ENCODE measurements at regions not wholly inside any gene's neighbourhood (a gene's known extent, or its start where the extent isn't known, plus 50 kb on each side); places are given as distances from the start of the nearest gene placed in this dataset.
A peak's percentile ranks its signal among the peaks of the same experiment; 100 is the strongest.

DNA sequence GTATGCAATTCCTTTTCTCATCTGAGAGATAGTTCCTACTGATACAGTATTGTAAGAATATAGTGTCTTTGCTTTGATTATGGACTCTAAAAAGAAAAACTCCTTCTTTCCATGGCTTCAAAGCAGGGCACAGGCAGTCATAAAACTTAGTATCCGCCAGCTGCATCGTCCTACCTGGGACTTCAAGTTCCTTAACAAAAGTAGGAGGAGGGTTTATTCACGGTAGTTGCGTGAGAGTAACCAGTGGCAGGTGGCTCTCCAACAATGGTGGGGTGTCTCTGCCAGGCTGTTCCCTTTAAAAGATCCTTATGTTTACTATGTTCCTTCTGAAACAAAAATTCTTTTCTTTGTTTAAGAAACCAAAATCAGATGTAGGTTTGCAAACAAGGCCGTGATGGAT, 173.5 kb upstream of the DMAC1 start:
- no peak overlapping the region for H3K4me3 Mint-ChIP-seq

DNA sequence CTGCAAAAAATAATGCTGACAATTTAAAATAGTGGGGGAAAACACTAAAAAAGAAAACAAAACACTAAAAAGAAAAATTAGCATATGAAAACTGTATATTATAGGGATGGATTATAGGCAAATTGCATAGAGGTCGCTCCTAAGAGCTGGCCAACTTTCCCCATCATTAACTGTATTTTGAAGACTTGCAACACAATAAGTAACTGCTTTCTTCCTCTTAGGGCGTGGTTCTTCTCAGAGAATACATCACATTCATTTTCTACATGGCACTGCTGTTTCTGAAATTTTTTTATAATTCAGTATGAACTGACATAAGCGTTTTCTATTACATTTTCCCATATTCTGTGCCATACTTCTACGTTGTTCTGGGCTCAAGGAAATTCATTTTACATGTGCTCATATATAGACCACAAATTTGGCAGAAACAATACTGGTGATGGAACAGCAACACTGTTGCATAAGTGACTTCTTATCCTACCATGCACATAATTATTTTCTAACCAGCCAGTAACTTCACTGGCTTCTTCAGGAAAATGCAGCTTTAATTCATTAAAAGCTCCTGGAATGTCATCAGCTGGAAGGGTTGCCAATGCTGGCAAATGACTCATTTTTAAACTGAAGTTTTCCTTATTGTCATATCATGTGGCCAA, 171.2 kb upstream of the DMAC1 start:
- peaks cover 53 to 68% of the 10 kb centered on the region in 2 donors for H3K4me1 ChIP-seq (ENCODE audit: control insufficient read depth in 1 of 2, insufficient read depth in 2 of 2, low read length in 2 of 2)
- H3K27ac Mint-ChIP-seq = peak overlapping the region in 3 of 7 donors; percentile 46 to 76 (median 48)
- H2AFZ ChIP-seq (ENCODE audit: insufficient read depth, low read depth, low read length, poor library complexity, severe bottlenecking) = no peak overlapping the region
- intact Hi-C loops (cut with micrococcal nuclease) = no loop called here
- no peaks in the 10 kb centered on the region for H3K36me3 Mint-ChIP-seq
- no peak overlapping the region for H3K9ac ChIP-seq (ENCODE audit: insufficient read depth, low read length, poor library complexity, severe bottlenecking)
- no peaks in the 10 kb centered on the region for H3K9me3 Mint-ChIP-seq
- no peaks in the 10 kb centered on the region for H3K9me3 ChIP-seq (replicated peaks in 1 of 2; ENCODE audit: control insufficient read depth in 1 of 2, insufficient read depth in 1 of 2, low read length in 2 of 2)
- no peaks in the 10 kb centered on the region for H3K27me3 Mint-ChIP-seq (ENCODE audit: low read depth in 3 of 3)
- DNase-seq = peak in 2 of 3 donors; percentile 6 to 37
- H3K4me1 Mint-ChIP-seq = peaks cover 53% of the 10 kb centered on the region
- no peak overlapping the region for H3K4me3 Mint-ChIP-seq
- no peaks in the 10 kb centered on the region for H3K79me2 ChIP-seq (ENCODE audit: insufficient read depth, low read length)
- no peak overlapping the region for H3K4me3 ChIP-seq (replicated peaks in 1 of 3; ENCODE audit: low read depth in 2 of 3, low read length in 3 of 3)
- no peaks in the 10 kb centered on the region for H4K20me1 ChIP-seq (ENCODE audit: insufficient read depth, low read length)
- H3K27ac ChIP-seq (ENCODE audit: low read depth in 1 of 2, low read length in 2 of 2) = peak overlapping the region in 1 of 2 donors; percentile 17
- WGBS (ENCODE audit: insufficient coverage) = 29% methylated on average over 1 of the region's 4 CpGs
- TF ChIP-seq, protein P1, sequence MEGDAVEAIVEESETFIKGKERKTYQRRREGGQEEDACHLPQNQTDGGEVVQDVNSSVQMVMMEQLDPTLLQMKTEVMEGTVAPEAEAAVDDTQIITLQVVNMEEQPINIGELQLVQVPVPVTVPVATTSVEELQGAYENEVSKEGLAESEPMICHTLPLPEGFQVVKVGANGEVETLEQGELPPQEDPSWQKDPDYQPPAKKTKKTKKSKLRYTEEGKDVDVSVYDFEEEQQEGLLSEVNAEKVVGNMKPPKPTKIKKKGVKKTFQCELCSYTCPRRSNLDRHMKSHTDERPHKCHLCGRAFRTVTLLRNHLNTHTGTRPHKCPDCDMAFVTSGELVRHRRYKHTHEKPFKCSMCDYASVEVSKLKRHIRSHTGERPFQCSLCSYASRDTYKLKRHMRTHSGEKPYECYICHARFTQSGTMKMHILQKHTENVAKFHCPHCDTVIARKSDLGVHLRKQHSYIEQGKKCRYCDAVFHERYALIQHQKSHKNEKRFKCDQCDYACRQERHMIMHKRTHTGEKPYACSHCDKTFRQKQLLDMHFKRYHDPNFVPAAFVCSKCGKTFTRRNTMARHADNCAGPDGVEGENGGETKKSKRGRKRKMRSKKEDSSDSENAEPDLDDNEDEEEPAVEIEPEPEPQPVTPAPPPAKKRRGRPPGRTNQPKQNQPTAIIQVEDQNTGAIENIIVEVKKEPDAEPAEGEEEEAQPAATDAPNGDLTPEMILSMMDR (IDR thresholded peaks at IDR 0.05) = no peak
- H3K27me3 ChIP-seq (ENCODE audit: control insufficient read depth in 2 of 2, insufficient read depth in 2 of 2, low read length in 2 of 2) = no peaks in the 10 kb centered on the region
- H3K36me3 ChIP-seq (replicated peaks in 1 of 2; ENCODE audit: control insufficient read depth in 1 of 2, insufficient read depth in 2 of 2, low read length in 2 of 2) = no peaks in the 10 kb centered on the region
- no peak overlapping the region for H3K4me2 ChIP-seq (replicated peaks; ENCODE audit: extremely low read depth, low read length, poor library complexity, severe bottlenecking)

More for the DNA sequence above, 173.5 kb upstream of the DMAC1 start:
- H4K20me1 ChIP-seq (ENCODE audit: insufficient read depth, low read length) = no peaks in the 10 kb centered on the region
- no peaks in the 10 kb centered on the region for H3K79me2 ChIP-seq (ENCODE audit: insufficient read depth, low read length)
- peaks cover 52 to 68% of the 10 kb centered on the region in 2 donors for H3K4me1 ChIP-seq (ENCODE audit: control insufficient read depth in 1 of 2, insufficient read depth in 2 of 2, low read length in 2 of 2)
- no peaks in the 10 kb centered on the region for H3K36me3 Mint-ChIP-seq
- H3K4me3 ChIP-seq (replicated peaks in 1 of 3; ENCODE audit: low read depth in 2 of 3, low read length in 3 of 3) = no peak overlapping the region
- no peaks in the 10 kb centered on the region for H3K9me3 Mint-ChIP-seq
- no peak overlapping the region for H3K4me2 ChIP-seq (replicated peaks; ENCODE audit: extremely low read depth, low read length, poor library complexity, severe bottlenecking)
- no peaks in the 10 kb centered on the region for H3K36me3 ChIP-seq (replicated peaks in 1 of 2; ENCODE audit: control insufficient read depth in 1 of 2, insufficient read depth in 2 of 2, low read length in 2 of 2)
- DNase-seq = no peak
- H3K4me1 Mint-ChIP-seq = peaks cover 51% of the 10 kb centered on the region
- H3K9me3 ChIP-seq (replicated peaks in 1 of 2; ENCODE audit: control insufficient read depth in 1 of 2, insufficient read depth in 1 of 2, low read length in 2 of 2) = no peaks in the 10 kb centered on the region
- no peak overlapping the region for H2AFZ ChIP-seq (ENCODE audit: insufficient read depth, low read depth, low read length, poor library complexity, severe bottlenecking)
- no peak overlapping the region for H3K27ac ChIP-seq (ENCODE audit: low read depth in 1 of 2, low read length in 2 of 2)
- no peaks in the 10 kb centered on the region for H3K27me3 Mint-ChIP-seq (ENCODE audit: low read depth in 3 of 3)
- intact Hi-C loops (cut with micrococcal nuclease) = no loop called here
- H3K27me3 ChIP-seq (ENCODE audit: control insufficient read depth in 2 of 2, insufficient read depth in 2 of 2, low read length in 2 of 2) = no peaks in the 10 kb centered on the region
- TF ChIP-seq, protein P1 (IDR thresholded peaks at IDR 0.05) = no peak
- H3K9ac ChIP-seq (ENCODE audit: insufficient read depth, low read length, poor library complexity, severe bottlenecking) = no peak overlapping the region
- 91% methylated on average over 4 of the region's 5 CpGs for WGBS (ENCODE audit: insufficient coverage)
- H3K27ac Mint-ChIP-seq = no peak overlapping the region
